K562 (cell line): ENCODE measurements at regions not wholly inside any gene's neighbourhood (a gene's known extent, or its start where the extent isn't known, plus 50 kb on each side); places are given as distances from the start of the nearest gene placed in this dataset.

Experiments used
- ATAC-seq: fragments of 200-7000 bp; cut with Tn5 transposase; 3 replicates; pipeline ENCODE4 v1.9.1; 2020; ENCODE audit warnings: moderate library complexity
- BruUV-seq: library from RNA; stranded (reverse); fragments of 400-500 nt; replicated peaks from 2 replicates; lab custom pipeline; 2021; lab: Mats Ljungman, UMichigan
- CTCF ChIA-PET: fragments of 300-600 bp; formaldehyde crosslinking; extraction: SDS; loops from one replicate; lab custom pipeline; 2021; ENCODE audit warnings: low intra/inter-chr PET ratio; lab: Yijun Ruan, JAX
- POLR2A ChIA-PET: fragments of 300-600, 350-650 bp; sonication (Branson Sonifier 250); formaldehyde crosslinking; extraction: SDS; loops from one replicate; lab custom pipeline; 2021; ENCODE audit warnings: antibody characterized with exemption, inconsistent platforms; lab: Yijun Ruan, JAX
- DNase-seq, 4 experiments: peaks; one replicate each; pipeline versions ENCODE4 v3.0.0 to v3.0.0-alpha.2; 2011 to 2018; ENCODE audit warnings: low spot score in 3 of 4, mixed read lengths in 3 of 4; ENCODE audit errors: extremely low read depth in 1 of 4
- FAIRE-seq: peaks from 2 replicates; lab custom pipeline; 2011; peaks lifted over from hg19 to GRCh38; lab: Jason Lieb, UNC
- H2AFZ ChIP-seq: 2 replicates; pipeline ENCODE4 v1.6.0; 2011; ENCODE audit warnings: low read depth, low read length, control low read depth, inconsistent platforms
- H3K27ac ChIP-seq: fragments of 200-600 bp; 3 replicates; pipeline ENCODE4 v1.8.0; 2011; ENCODE audit warnings: low read depth, mild to moderate bottlenecking, control low read depth, inconsistent platforms, low read length, moderate library complexity, mixed read lengths; ENCODE audit errors: extremely low read depth
- H3K27me3 ChIP-seq, 2 experiments: fragments of 300-600 bp in 1 of 2; 2 replicates in 1 of 2; 3 replicates in 1 of 2; pipeline versions ENCODE4 v1.6.0 to v1.8.0; 2011; ENCODE audit warnings: inconsistent platforms in 2 of 2, low read length in 2 of 2, mild to moderate bottlenecking in 1 of 2, mixed read lengths in 1 of 2, moderate library complexity in 1 of 2; ENCODE audit not compliant: control insufficient read depth in 2 of 2, insufficient read depth in 2 of 2
- H3K36me3 ChIP-seq: fragments of 300-600 bp; 3 replicates; pipeline ENCODE4 v1.8.0; 2011; ENCODE audit warnings: mild to moderate bottlenecking, low read length, inconsistent platforms; ENCODE audit not compliant: control insufficient read depth, insufficient read depth
- H3K4me1 ChIP-seq, 2 experiments: fragments of 200-600 bp in 1 of 2; replicated peaks in 1 of 2; 2 replicates in 1 of 2; 3 replicates in 1 of 2; pipeline versions ENCODE4 v1.5.1 to v1.8.0; 2011; ENCODE audit warnings: inconsistent platforms in 2 of 2, low read length in 2 of 2, mild to moderate bottlenecking in 1 of 2, mixed read lengths in 1 of 2, moderate library complexity in 1 of 2; ENCODE audit not compliant: control insufficient read depth in 2 of 2, insufficient read depth in 2 of 2
- H3K4me2 ChIP-seq: 2 replicates; pipeline ENCODE4 v1.6.1; 2011; ENCODE audit warnings: low read length, control low read depth, inconsistent platforms, mixed read lengths; ENCODE audit not compliant: insufficient read depth
- H3K4me3 ChIP-seq: fragments of 200-600 bp; sonication (generic), shearing (Covaris generic); 2 replicates; pipeline ENCODE4 v1.5.1; 2016; ENCODE audit warnings: control low read depth, inconsistent platforms
- H3K79me2 ChIP-seq: fragments of 200-600 bp; 3 replicates; pipeline ENCODE4 v1.8.0; 2011; ENCODE audit warnings: low read length, inconsistent platforms; ENCODE audit not compliant: control insufficient read depth, insufficient read depth
- H3K9ac ChIP-seq, 2 experiments: 2 replicates each; pipeline versions ENCODE4 v1.6.0 to v1.6.1; 2011; ENCODE audit warnings: low read depth in 2 of 2, low read length in 2 of 2, control low read depth in 1 of 2, inconsistent platforms in 1 of 2, mild to moderate bottlenecking in 1 of 2, mixed read lengths in 1 of 2; ENCODE audit not compliant: insufficient read depth in 1 of 2
- H3K9me1 ChIP-seq: one replicate; pipeline ENCODE4 v1.6.0; 2011; ENCODE audit warnings: inconsistent platforms, mild to moderate bottlenecking, low read length, moderate library complexity; ENCODE audit not compliant: control insufficient read depth, insufficient read depth
- H3K9me3 ChIP-seq: replicated peaks from 2 replicates; pipeline ENCODE4 v1.5.1; 2011; ENCODE audit warnings: low read depth, low read length, inconsistent platforms; ENCODE audit not compliant: control insufficient read depth, insufficient read depth
- H4K20me1 ChIP-seq: replicated peaks from 2 replicates; pipeline ENCODE4 v1.6.1; 2011; ENCODE audit warnings: low read length, inconsistent platforms, mixed read lengths; ENCODE audit not compliant: control insufficient read depth, insufficient read depth
- CEBPG ChIP-seq, 3 experiments: fragments of 200-800 bp in 1 of 3; sonication (Bioruptor generic) in 1 of 3; sonication (generic) in 1 of 3; formaldehyde crosslinking in 1 of 3; IDR thresholded peaks in 2 of 3; conservative IDR thresholded peaks in 1 of 3; 2 replicates each; pipeline versions ENCODE4 v1.6.1 to v1.8.0; 2016 to 2022; ENCODE audit warnings: missing compliant biosample characterization in 2 of 3, missing genetic modification characterization in 2 of 3, mild to moderate bottlenecking in 1 of 3, missing genetic modification reagents in 1 of 3
- CHD4 ChIP-seq: fragments of 200-600 bp; sonication (generic); IDR thresholded peaks from 3 replicates; pipeline ENCODE4 v1.6.1; 2012; ENCODE audit warnings: low read depth, mild to moderate bottlenecking, mixed read lengths, low read length, inconsistent platforms; ENCODE audit not compliant: insufficient read depth, insufficient replicate concordance, poor library complexity, severe bottlenecking
- NCOA6 ChIP-seq: fragments of 450-650 bp; IDR thresholded peaks from 2 replicates; pipeline ENCODE4 v1.6.1; 2017; ENCODE audit warnings: mild to moderate bottlenecking
- RFX5 ChIP-seq: IDR thresholded peaks from 2 replicates; pipeline ENCODE4 v1.6.1; 2011; ENCODE audit warnings: low read depth, mild to moderate bottlenecking, improper control_type of control experiment, low read length
- ZNF668 ChIP-seq: fragments of 250-450 bp; sonication (Bioruptor Pico); IDR thresholded peaks from 2 replicates; pipeline ENCODE4 v1.8.0; 2022; ENCODE audit warnings: mild to moderate bottlenecking, inconsistent platforms
- WGBS: fragments of 100-300 bp; shearing (Covaris generic); methylation state at CpG from one replicate; pipeline ENCODE4 v1.1.6; 2016; ENCODE audit warnings: low coverage, mixed read lengths; ENCODE audit not compliant: insufficient coverage; ENCODE audit errors: missing lambda C conversion rate; 5-methylcytosine and 5-hydroxymethylcytosine counted together
- in situ Hi-C: fragments of 300-500 bp; cut with MboI; formaldehyde crosslinking; loops from 4 replicates; pipeline ENCODE4 v1.15.0; 2018; ENCODE audit warnings: inconsistent platforms, mixed read lengths
- intact Hi-C: fragments of 100-400 bp; cut with micrococcal nuclease; formaldehyde crosslinking; loops from 2 replicates; pipeline ENCODE4 v1.14.2; 2022
- TF ChIP-seq, protein P1 (sequence below), 2 experiments: IDR thresholded peaks in 1 of 2; conservative IDR thresholded peaks in 1 of 2; 2 replicates each; pipeline ENCODE4 v1.6.1; 2016; ENCODE audit warnings: low read depth in 2 of 2, mild to moderate bottlenecking in 1 of 2, missing compliant biosample characterization in 1 of 2, missing genetic modification characterization in 1 of 2, moderate library complexity in 1 of 2
- TF ChIP-seq, protein P2 (sequence below): sonication (generic); formaldehyde crosslinking; IDR thresholded peaks from 2 replicates; pipeline ENCODE4 v1.8.0; 2023; ENCODE audit warnings: mild to moderate bottlenecking, missing genetic modification reagents
- TF ChIP-seq, protein P3 (sequence below): fragments of 200-400 bp; formaldehyde crosslinking; IDR thresholded peaks from 2 replicates; pipeline ENCODE4 v1.6.1; 2017; ENCODE audit warnings: mild to moderate bottlenecking, low read depth, low read length, moderate library complexity
- TF ChIP-seq, protein P4 (sequence below): fragments of 250-450 bp; sonication (Bioruptor Pico); IDR thresholded peaks from 2 replicates; pipeline ENCODE4 v1.4.0; 2020; ENCODE audit warnings: mild to moderate bottlenecking, moderate library complexity
- TF ChIP-seq, protein P5 (sequence below): fragments of 250-450 bp; sonication (Bioruptor Pico); IDR thresholded peaks from 2 replicates; pipeline ENCODE4 v1.5.0; 2020; ENCODE audit warnings: mild to moderate bottlenecking

DNA sequence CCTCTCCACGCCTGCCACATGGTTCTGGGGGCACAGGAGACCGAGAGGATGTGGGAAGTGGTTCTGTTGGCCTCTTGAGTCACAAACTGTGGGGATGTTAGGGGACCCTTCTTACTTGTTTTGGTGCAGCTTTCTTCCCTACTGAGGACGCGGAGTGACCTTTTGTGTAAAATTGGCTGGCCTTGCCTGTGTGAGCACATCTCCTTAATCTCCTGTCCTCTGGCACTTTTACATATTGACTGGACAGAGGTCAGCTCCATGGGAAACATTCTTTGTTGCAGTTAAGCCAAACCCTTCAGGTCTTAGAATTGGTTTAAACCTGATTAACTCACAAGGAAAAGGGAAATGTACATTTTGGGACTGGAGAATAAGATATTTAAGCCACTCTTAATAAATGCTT is 51.2 kb upstream of the TENM4 start:
- intact Hi-C loops (no loop called here), in situ Hi-C loops (no loop called here)
- H2AFZ ChIP-seq = no peak overlapping the region
- DNase-seq (no peak), FAIRE-seq (no peak), ATAC-seq (no peak)
- CTCF ChIA-PET = interaction anchor here (0.6 kb wide), 1 partner anchor 22 kb away, joined by 3 read pairs; no protein-coding TSS in a partner anchor
- no peaks in the 10 kb centered on the region for H3K79me2 ChIP-seq
- H3K4me3 ChIP-seq = no peak overlapping the region
- peaks cover 3% of the 10 kb centered on the region for H3K9me1 ChIP-seq
- no peaks in the 10 kb centered on the region; a peak in 1 of 5 replicates for H3K4me1 ChIP-seq
- no peak overlapping the region for H3K4me2 ChIP-seq
- no peaks in the 10 kb centered on the region for H3K36me3 ChIP-seq
- no peaks in the 10 kb centered on the region for H3K9me3 ChIP-seq
- BruUV-seq = no TSS peak
- H3K27me3 ChIP-seq = no peaks in the 10 kb centered on the region; a peak in 1 of 5 replicates
- no peaks in the 10 kb centered on the region for H4K20me1 ChIP-seq
- POLR2A ChIA-PET = interaction anchor here (0.7 kb wide), 1 partner anchor 484 kb away, joined by 3 read pairs; no protein-coding TSS in a partner anchor
- H3K9ac ChIP-seq = no peak overlapping the region
- H3K27ac ChIP-seq = no peak overlapping the region
- WGBS = 4% methylated on average over 4 of the region's 4 CpGs
- TF ChIP-seq, protein P1, sequence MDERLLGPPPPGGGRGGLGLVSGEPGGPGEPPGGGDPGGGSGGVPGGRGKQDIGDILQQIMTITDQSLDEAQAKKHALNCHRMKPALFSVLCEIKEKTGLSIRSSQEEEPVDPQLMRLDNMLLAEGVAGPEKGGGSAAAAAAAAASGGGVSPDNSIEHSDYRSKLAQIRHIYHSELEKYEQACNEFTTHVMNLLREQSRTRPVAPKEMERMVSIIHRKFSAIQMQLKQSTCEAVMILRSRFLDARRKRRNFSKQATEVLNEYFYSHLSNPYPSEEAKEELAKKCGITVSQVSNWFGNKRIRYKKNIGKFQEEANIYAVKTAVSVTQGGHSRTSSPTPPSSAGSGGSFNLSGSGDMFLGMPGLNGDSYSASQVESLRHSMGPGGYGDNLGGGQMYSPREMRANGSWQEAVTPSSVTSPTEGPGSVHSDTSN (CRISPR knock-in tag; IDR thresholded peaks at IDR 0.05; ENCODE audit: low read depth) = no peak
- TF ChIP-seq, protein P1 (tag; conservative IDR thresholded peaks at IDR 0.05; ENCODE audit: low read depth) = no peak
- TF ChIP-seq, protein P2, sequence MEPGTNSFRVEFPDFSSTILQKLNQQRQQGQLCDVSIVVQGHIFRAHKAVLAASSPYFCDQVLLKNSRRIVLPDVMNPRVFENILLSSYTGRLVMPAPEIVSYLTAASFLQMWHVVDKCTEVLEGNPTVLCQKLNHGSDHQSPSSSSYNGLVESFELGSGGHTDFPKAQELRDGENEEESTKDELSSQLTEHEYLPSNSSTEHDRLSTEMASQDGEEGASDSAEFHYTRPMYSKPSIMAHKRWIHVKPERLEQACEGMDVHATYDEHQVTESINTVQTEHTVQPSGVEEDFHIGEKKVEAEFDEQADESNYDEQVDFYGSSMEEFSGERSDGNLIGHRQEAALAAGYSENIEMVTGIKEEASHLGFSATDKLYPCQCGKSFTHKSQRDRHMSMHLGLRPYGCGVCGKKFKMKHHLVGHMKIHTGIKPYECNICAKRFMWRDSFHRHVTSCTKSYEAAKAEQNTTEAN = no peak
- TF ChIP-seq, protein P3, sequence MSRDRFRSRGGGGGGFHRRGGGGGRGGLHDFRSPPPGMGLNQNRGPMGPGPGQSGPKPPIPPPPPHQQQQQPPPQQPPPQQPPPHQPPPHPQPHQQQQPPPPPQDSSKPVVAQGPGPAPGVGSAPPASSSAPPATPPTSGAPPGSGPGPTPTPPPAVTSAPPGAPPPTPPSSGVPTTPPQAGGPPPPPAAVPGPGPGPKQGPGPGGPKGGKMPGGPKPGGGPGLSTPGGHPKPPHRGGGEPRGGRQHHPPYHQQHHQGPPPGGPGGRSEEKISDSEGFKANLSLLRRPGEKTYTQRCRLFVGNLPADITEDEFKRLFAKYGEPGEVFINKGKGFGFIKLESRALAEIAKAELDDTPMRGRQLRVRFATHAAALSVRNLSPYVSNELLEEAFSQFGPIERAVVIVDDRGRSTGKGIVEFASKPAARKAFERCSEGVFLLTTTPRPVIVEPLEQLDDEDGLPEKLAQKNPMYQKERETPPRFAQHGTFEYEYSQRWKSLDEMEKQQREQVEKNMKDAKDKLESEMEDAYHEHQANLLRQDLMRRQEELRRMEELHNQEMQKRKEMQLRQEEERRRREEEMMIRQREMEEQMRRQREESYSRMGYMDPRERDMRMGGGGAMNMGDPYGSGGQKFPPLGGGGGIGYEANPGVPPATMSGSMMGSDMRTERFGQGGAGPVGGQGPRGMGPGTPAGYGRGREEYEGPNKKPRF = no peak
- TF ChIP-seq, protein P4, sequence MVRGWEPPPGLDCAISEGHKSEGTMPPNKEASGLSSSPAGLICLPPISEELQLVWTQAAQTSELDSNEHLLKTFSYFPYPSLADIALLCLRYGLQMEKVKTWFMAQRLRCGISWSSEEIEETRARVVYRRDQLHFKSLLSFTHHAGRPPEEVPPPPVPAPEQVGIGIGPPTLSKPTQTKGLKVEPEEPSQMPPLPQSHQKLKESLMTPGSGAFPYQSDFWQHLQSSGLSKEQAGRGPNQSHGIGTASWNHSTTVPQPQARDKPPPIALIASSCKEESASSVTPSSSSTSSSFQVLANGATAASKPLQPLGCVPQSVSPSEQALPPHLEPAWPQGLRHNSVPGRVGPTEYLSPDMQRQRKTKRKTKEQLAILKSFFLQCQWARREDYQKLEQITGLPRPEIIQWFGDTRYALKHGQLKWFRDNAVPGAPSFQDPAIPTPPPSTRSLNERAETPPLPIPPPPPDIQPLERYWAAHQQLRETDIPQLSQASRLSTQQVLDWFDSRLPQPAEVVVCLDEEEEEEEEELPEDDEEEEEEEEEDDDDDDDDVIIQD = no peak
- no peak for TF ChIP-seq CHD4
- no peak for TF ChIP-seq ZNF668 (CRISPR knock-in tag)
- no peak for TF ChIP-seq RFX5
- no peak for TF ChIP-seq CEBPG (CRISPR knock-in tag; IDR thresholded peaks at IDR 0.05)
- TF ChIP-seq CEBPG (tag; conservative IDR thresholded peaks at IDR 0.05 in 1 of 2, IDR thresholded peaks at IDR 0.05 in 1 of 2) = no peak
- TF ChIP-seq, protein P5, sequence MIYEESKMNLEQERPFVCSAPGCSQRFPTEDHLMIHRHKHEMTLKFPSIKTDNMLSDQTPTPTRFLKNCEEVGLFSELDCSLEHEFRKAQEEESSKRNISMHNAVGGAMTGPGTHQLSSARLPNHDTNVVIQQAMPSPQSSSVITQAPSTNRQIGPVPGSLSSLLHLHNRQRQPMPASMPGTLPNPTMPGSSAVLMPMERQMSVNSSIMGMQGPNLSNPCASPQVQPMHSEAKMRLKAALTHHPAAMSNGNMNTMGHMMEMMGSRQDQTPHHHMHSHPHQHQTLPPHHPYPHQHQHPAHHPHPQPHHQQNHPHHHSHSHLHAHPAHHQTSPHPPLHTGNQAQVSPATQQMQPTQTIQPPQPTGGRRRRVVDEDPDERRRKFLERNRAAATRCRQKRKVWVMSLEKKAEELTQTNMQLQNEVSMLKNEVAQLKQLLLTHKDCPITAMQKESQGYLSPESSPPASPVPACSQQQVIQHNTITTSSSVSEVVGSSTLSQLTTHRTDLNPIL (CRISPR knock-in tag) = no peak
- TF ChIP-seq NCOA6 = no peak
